G401.6 (cell line): ENCODE measurements at regions not wholly inside any gene's neighbourhood (a gene's known extent, or its start where the extent isn't known, plus 50 kb on each side); places are given as distances from the start of the nearest gene placed in this dataset.

ENCODE experiments used
- FAIRE-seq: peaks from 2 replicates; lab custom pipeline; 2012; peaks lifted over from hg19 to GRCh38; lab: Jason Lieb, UNC

GRCh38 chr22:47456031-47456430, 693.6 kb downstream of the TBC1D22A start:
- FAIRE-seq, result no peak

- no peak for FAIRE-seq
These were observed 690.6 kb downstream of the TBC1D22A start for GRCh38 chr22:47453049-47453448.

GRCh38 chr22:47452184-47452583, 689.7 kb downstream of the TBC1D22A start:
- FAIRE-seq, result no peak

GRCh38 chr22:47450876-47451475, 688.5 kb downstream of the TBC1D22A start:
- no peak for FAIRE-seq

GRCh38 chr22:47449508-47450270, 687.2 kb downstream of the TBC1D22A start:
- no peak for FAIRE-seq

GRCh38 chr22:47448231-47449223, 686.1 kb downstream of the TBC1D22A start:
- FAIRE-seq, result no peak

GRCh38 chr22:47446821-47447810, 684.7 kb downstream of the TBC1D22A start:
- FAIRE-seq, result no peak

GRCh38 chr22:47446331-47446730, 683.9 kb downstream of the TBC1D22A start:
- no peak for FAIRE-seq

GRCh38 chr22:47445716-47446290, 683.4 kb downstream of the TBC1D22A start:
- FAIRE-seq, result no peak

- FAIRE-seq, result no peak
These were observed 682.8 kb downstream of the TBC1D22A start for GRCh38 chr22:47445212-47445611.

- FAIRE-seq, result no peak
These were observed 682.3 kb downstream of the TBC1D22A start for GRCh38 chr22:47444746-47445065.

- FAIRE-seq, result no peak
These were observed 681.6 kb downstream of the TBC1D22A start for GRCh38 chr22:47443836-47444745.

GRCh38 chr22:47442821-47443220, 680.4 kb downstream of the TBC1D22A start:
- FAIRE-seq, result no peak

- FAIRE-seq, result no peak
These were observed 677.3 kb downstream of the TBC1D22A start for GRCh38 chr22:47439643-47440265.

- no peak for FAIRE-seq
These were observed 675.2 kb downstream of the TBC1D22A start for GRCh38 chr22:47437636-47438035.

GRCh38 chr22:47437110-47437509, 674.7 kb downstream of the TBC1D22A start:
- FAIRE-seq, result no peak

GRCh38 chr22:47435826-47436225, 673.4 kb downstream of the TBC1D22A start:
- no peak for FAIRE-seq

GRCh38 chr22:47435204-47435487, 672.7 kb downstream of the TBC1D22A start:
- no peak for FAIRE-seq

GRCh38 chr22:47434336-47435203, 672.1 kb downstream of the TBC1D22A start:
- FAIRE-seq, result no peak
